ENCODE measurements at regions not wholly inside any gene's neighbourhood (a gene's known extent, or its start where the extent isn't known, plus 50 kb on each side); places are given as distances from the start of the nearest gene placed in this dataset.

DNA sequence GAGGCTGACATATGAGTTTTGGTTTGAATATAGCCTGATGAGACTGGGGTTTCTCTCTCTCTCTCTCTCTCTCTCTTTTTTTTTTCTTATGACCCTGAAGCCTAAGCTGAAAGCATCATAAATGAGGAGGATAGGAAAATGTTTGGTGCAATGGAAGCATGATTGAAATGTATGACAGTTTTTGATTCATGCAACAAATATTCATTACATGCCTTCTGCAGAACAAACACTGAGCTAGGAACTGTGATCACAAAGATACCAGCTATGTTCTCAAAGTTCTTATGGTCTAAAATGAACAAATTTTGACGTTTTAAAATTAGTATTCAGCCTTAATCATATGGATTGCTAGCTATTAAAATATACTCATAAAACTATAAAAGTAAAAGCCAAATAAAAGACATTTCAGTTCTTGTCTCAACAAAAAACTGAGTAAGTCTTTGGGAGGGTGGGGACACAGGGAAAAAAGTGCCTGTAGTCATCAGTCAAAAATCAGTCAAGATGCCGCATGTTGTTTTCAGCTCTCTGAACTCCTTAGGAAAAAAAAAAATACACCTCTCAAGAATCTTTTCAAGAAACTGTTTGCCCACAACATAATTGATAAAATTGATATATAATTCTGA is 57.2 kb downstream of the NKX6-1 start:
- Mint-ChIP-seq H3K27me3 (no peaks in the 10 kb centered on the region), H3K9me3 (no peaks in the 10 kb centered on the region), H3K27ac (no peak overlapping the region), H3K36me3 (ENCODE audit: low read depth) (no peaks in the 10 kb centered on the region), H3K4me3 (no peak overlapping the region), H3K4me1 (ENCODE audit: low read depth) (no peaks in the 10 kb centered on the region)
- intact Hi-C loops (cut with micrococcal nuclease): no loop called here

DNA sequence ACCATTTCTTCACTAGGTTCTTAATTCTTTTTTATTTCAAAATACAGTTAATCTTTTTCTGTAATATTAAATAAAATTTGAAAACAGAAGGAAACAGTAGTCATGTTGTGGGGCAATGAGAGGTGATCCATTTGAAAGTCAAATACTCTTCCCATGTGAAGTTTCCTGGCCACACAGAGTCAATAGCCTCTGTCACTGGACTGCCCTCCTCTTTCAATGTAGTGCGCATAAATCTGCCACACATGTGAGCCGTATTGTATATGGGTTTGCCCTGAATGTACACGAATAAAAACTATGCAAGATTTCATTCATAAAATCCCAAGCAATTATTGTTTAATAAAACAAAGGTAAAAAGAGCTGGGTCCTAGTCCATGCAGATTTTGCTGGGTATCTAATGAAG is 59.1 kb downstream of the NKX6-1 start:
- H3K4me3 Mint-ChIP-seq: no peak overlapping the region
- H3K27me3 Mint-ChIP-seq: no peaks in the 10 kb centered on the region
- H3K27ac Mint-ChIP-seq: no peak overlapping the region
- intact Hi-C loops (cut with micrococcal nuclease): no loop called here
- H3K9me3 Mint-ChIP-seq: no peaks in the 10 kb centered on the region
- no peaks in the 10 kb centered on the region for H3K4me1 Mint-ChIP-seq (ENCODE audit: low read depth)
- H3K36me3 Mint-ChIP-seq (ENCODE audit: low read depth): no peaks in the 10 kb centered on the region

DNA sequence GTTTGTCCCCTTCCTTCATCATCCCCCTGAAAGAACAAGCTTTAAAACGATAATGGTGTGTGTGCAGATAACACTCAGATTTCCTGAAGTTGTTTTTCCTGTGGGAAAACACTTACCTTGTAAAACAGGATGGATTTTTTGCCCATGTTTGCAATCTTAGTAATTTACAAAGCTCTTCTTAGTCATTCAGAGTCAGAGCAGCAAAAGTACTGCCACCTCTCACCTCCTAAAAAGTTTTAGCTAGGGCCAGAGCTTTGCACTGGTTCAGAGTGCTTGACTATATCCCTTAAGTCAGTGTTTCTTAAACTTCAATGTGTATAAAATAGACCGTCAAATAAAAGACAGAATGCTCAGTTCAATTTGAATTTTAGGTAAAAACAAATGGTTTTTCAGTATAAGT is 62.3 kb downstream of the NKX6-1 start:
- intact Hi-C loops (cut with micrococcal nuclease): no loop called here
- H3K9me3 Mint-ChIP-seq: no peaks in the 10 kb centered on the region
- no peaks in the 10 kb centered on the region for H3K27me3 Mint-ChIP-seq
- H3K27ac Mint-ChIP-seq: no peak overlapping the region
- H3K36me3 Mint-ChIP-seq (ENCODE audit: low read depth): no peaks in the 10 kb centered on the region
- no peaks in the 10 kb centered on the region for H3K4me1 Mint-ChIP-seq (ENCODE audit: low read depth)
- no peak overlapping the region for H3K4me3 Mint-ChIP-seq

DNA sequence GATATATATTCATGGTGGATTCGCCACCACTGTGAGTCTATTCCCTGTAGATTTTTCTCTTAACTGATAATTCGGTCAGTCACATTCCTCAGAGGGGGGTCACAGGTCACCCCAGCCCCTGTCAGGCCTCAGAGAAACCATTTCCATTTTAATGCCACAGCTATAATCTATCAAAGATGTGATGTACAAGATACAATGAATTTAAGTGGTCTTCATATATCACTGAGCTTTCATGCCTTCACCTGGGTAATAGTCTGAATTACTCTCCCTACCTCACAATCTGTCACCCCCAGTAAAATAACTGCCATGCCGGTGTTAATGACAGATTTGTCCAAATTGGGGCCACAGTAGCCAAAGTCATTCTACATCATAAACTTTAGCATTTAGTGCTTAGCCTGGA is 64.7 kb downstream of the NKX6-1 start:
- Mint-ChIP-seq H3K36me3 (ENCODE audit: low read depth) (no peaks in the 10 kb centered on the region), H3K27me3 (no peaks in the 10 kb centered on the region), H3K4me1 (ENCODE audit: low read depth) (no peaks in the 10 kb centered on the region), H3K27ac (no peak overlapping the region), H3K4me3 (no peak overlapping the region), H3K9me3 (no peaks in the 10 kb centered on the region)
- intact Hi-C loops (cut with micrococcal nuclease): no loop called here

DNA sequence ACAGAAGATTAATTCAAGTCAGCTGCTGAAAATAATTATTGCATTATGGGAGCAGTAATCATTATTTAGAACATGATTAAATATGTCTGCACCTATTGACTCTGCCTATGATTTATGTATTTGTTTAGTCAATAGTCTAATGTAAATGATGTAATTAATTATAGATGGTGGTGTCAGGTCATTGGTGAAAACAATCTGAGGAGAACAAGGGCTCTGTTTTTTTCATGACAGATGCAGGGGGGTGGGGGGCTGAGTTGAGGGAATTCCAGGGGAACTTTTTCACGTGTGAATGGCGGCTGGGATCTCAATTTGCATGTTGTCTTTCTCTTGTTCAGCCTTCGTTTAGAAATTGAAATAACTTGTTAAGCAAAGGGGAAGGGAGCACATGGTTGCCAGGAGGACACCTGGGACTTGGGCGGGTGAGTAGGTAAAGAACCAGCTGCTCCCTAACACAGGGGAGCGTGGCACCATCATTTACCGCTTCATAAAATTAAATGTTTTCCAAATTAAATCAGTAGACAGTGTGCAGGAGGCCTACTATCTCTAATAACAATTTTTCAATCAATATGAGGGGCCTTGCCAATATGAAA is 65.4 kb downstream of the NKX6-1 start:
- Mint-ChIP-seq H3K4me3 (no peak overlapping the region), H3K36me3 (ENCODE audit: low read depth) (no peaks in the 10 kb centered on the region), H3K4me1 (ENCODE audit: low read depth) (no peaks in the 10 kb centered on the region), H3K27me3 (no peaks in the 10 kb centered on the region), H3K9me3 (no peaks in the 10 kb centered on the region), H3K27ac (no peak overlapping the region)
- intact Hi-C loops (cut with micrococcal nuclease): no loop called here

DNA sequence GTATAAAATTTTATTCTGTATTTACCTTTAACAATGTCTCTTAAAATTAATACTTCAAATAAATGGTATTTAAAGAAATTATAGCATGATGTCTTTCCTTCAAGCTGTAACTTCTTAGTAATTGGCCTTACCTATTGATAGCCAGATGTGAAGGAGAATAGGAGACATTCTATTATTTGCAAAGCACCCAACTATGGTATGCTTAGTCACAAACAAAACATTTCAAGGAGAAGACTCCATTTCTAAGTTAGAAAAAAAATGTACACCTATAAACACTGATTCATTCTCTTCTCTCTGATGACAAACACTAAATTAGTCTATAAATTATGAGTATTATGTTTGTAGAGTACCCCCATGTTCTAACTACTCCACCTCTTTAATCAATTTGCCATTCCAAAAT is 66.4 kb downstream of the NKX6-1 start:
- no peaks in the 10 kb centered on the region for H3K36me3 Mint-ChIP-seq (ENCODE audit: low read depth)
- intact Hi-C loops (cut with micrococcal nuclease): no loop called here
- no peaks in the 10 kb centered on the region for H3K4me1 Mint-ChIP-seq (ENCODE audit: low read depth)
- no peak overlapping the region for H3K4me3 Mint-ChIP-seq
- no peaks in the 10 kb centered on the region for H3K27me3 Mint-ChIP-seq
- H3K27ac Mint-ChIP-seq: no peak overlapping the region
- H3K9me3 Mint-ChIP-seq: no peaks in the 10 kb centered on the region

DNA sequence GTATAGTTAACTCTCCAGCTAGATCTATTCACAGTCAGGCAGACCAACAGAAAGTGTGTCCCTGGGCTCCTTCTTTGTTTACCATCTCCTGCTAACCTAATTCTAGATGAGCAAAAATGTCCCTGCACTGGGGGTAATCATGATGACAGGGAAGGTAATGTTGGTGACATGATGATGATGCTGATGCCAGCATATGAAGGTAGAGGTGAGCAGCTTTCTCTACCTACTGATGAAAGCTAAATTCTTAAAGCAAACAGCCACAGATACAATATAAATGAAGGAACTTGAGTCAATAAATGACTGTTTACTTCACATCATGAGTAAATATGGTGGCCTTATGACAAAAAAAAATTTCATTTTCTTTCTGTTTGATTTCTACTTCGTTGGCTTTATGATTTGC is 78.5 kb downstream of the NKX6-1 start:
- intact Hi-C loops (cut with micrococcal nuclease): no loop called here
- Mint-ChIP-seq H3K36me3 (ENCODE audit: low read depth) (no peaks in the 10 kb centered on the region), H3K27ac (no peak overlapping the region), H3K4me3 (no peak overlapping the region), H3K27me3 (no peaks in the 10 kb centered on the region), H3K9me3 (no peaks in the 10 kb centered on the region), H3K4me1 (ENCODE audit: low read depth) (no peaks in the 10 kb centered on the region)

DNA sequence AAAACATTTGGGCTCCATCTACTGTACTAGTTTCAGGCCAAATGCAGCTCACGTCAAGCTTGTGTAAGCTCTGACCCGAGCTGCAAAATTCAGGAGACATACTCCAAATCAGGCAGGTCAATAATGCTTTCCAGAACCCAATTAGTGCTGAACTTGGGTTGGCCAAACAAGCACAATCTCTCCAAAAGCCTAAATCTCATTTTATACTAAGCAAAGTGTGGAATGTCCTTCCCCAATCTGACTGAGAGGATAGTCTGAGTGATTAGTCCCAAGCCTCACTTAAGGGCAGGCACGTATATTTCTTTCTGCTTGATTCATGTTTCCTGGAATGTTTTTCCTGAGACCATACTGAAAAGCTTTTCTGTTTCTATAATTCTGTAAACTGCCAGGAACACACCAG is 79.9 kb downstream of the NKX6-1 start:
- H3K36me3 Mint-ChIP-seq (ENCODE audit: low read depth): no peaks in the 10 kb centered on the region
- no peaks in the 10 kb centered on the region for H3K9me3 Mint-ChIP-seq
- H3K4me1 Mint-ChIP-seq (ENCODE audit: low read depth): no peaks in the 10 kb centered on the region
- no peaks in the 10 kb centered on the region for H3K27me3 Mint-ChIP-seq
- no peak overlapping the region for H3K27ac Mint-ChIP-seq
- H3K4me3 Mint-ChIP-seq: no peak overlapping the region
- intact Hi-C loops (cut with micrococcal nuclease): no loop called here

DNA sequence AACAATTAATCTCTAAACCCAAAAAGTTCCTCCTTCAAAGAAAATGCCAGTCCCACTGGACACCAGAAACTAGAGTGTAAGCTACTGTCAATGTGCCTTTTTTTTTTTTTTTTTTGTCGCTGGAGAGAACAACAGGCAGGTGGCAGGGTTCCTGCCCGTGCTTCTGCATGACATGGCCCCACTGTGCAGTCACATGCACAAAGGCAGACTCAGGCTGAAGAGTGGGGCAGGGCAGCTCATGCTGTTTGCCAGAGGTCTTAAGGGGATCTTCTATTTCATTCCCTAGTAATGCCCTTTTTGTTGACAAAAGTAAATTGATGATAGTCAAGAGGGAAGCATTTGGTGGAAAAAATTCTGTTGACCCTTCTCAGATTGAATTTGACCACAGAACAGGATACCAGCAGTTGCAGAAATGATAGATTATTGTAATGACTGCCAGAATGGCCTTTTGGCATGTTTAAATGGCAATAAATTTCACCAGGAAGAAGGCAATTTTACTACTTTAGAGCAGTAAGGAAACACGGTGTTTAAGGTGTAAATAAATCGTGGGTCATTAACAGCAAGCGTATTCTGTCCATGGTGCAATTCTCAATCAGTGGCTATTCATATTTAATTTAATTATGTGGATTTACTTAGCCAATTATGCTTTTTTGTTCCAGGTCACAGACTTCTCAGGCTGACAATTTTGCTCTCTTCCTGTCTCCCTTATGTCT is 80.9 kb downstream of the NKX6-1 start:
- Mint-ChIP-seq H3K4me1 (ENCODE audit: low read depth) (no peaks in the 10 kb centered on the region), H3K27ac (no peak overlapping the region), H3K36me3 (ENCODE audit: low read depth) (no peaks in the 10 kb centered on the region), H3K9me3 (no peaks in the 10 kb centered on the region), H3K27me3 (no peaks in the 10 kb centered on the region), H3K4me3 (no peak overlapping the region)
- intact Hi-C loops (cut with micrococcal nuclease): no loop called here

DNA sequence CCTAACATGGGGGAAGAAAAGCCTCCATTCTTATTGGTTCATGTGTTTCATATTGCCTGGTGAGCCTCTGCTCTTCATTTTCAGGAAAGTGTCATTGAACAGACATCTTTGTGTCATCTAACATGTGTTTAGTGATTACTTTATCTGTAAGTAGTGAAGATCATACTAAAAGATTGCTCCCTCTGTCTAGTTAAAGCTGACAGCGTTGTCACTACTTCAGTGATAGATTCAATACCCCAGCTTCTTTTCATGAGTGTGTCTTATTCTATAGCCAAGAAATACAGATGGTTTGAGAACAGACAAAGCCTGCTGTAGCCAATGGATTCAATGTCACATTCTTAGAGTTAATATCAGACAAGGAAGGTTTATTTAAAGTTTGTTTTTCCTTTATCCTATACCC is 85.1 kb downstream of the NKX6-1 start:
- no peak overlapping the region for H3K27ac Mint-ChIP-seq
- H3K4me3 Mint-ChIP-seq: no peak overlapping the region
- H3K9me3 Mint-ChIP-seq: no peaks in the 10 kb centered on the region
- H3K36me3 Mint-ChIP-seq (ENCODE audit: low read depth): no peaks in the 10 kb centered on the region
- no peaks in the 10 kb centered on the region for H3K4me1 Mint-ChIP-seq (ENCODE audit: low read depth)
- intact Hi-C loops (cut with micrococcal nuclease): no loop called here
- no peaks in the 10 kb centered on the region for H3K27me3 Mint-ChIP-seq

DNA sequence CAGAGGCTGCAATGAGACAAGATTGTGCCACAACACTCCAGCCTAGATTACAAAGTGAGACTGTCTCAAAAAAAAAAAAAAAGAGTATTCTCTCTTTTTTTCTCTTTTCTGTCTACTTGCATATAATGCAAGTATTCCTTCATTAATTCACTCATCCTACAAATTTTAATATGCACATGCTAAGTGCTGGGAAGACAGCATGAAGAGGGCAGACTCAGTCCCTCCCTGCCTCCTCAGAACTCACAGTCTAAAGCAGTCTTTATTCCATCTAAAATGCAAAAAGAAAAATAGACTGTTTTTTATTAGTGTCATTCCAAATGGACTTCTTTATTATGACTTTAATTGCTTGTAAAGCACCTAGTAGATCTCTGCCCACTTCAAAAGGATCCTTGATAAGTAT is 85.6 kb downstream of the NKX6-1 start:
- H3K4me1 Mint-ChIP-seq (ENCODE audit: low read depth): no peaks in the 10 kb centered on the region
- no peak overlapping the region for H3K4me3 Mint-ChIP-seq
- no peaks in the 10 kb centered on the region for H3K36me3 Mint-ChIP-seq (ENCODE audit: low read depth)
- no peak overlapping the region for H3K27ac Mint-ChIP-seq
- no peaks in the 10 kb centered on the region for H3K9me3 Mint-ChIP-seq
- H3K27me3 Mint-ChIP-seq: no peaks in the 10 kb centered on the region
- intact Hi-C loops (cut with micrococcal nuclease): no loop called here

DNA sequence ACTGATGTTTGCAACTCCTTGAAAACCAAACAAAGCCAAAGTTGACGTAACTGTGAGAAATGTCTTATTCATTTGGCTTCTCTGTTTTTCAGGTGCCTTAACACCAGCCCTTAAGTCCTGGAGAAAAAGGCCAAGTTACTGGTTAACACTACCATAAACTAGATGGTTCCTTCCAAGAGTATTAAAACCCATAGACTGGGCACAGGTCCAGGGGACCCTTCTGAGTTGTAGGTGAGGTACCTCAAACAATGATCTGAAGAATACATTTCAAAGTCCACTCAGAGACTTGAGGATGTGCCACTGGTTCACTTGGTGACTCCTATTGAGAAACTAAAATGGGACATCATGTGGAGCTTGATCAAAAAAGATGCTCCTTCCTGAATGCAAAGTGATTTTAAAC is 87.0 kb downstream of the NKX6-1 start:
- H3K4me3 Mint-ChIP-seq: no peak overlapping the region
- intact Hi-C loops (cut with micrococcal nuclease): no loop called here

DNA sequence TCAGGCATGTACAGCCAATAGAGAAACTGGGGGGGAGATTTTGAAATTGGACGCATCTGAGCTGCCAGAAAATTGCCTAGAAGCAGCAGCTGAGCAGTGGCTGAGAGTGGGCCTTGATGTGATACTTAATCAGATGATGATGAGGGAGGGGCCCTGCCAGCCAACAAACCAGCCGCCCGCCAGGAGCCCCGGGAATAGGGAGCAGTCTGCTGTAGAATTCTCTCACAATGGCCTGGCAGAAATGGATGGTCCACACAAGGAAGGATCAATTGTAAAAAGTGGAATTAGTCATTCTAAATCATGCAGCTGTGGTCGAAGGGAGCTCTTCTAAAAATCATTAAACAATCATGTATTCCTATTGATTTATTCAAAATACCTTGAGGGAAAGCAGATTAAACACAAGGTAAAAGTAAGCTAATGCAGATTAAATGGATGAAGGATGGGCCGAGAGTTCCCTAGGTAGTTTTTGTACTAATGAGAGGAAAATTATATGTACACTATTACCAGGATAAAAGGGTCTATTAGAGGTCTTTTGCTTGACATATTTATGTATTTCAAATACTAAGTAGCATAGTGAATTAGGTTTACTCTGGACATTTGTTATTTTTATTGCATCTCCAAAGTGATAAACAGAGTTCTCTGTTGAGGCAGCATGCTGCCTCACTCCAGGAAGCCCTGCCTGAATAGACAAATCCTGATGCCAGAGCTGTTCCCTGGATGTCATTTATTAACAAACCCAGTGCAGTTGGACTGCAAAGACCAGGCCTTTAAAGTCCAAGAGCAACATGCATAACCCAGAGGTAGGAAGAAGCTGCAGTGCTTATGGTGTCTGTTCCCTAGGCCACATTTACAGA is 91.3 kb downstream of the NKX6-1 start:
- no peak overlapping the region for H3K27ac Mint-ChIP-seq
- no peak overlapping the region for H3K4me3 Mint-ChIP-seq
- H3K36me3 Mint-ChIP-seq (ENCODE audit: low read depth): no peaks in the 10 kb centered on the region
- no peaks in the 10 kb centered on the region for H3K4me1 Mint-ChIP-seq (ENCODE audit: low read depth)
- intact Hi-C loops (cut with micrococcal nuclease): no loop called here
- no peaks in the 10 kb centered on the region for H3K27me3 Mint-ChIP-seq
- H3K9me3 Mint-ChIP-seq: peaks cover 8% of the 10 kb centered on the region

More for the DNA sequence above, 87.0 kb downstream of the NKX6-1 start:
- no peaks in the 10 kb centered on the region for H3K27me3 Mint-ChIP-seq
- H3K36me3 Mint-ChIP-seq (ENCODE audit: low read depth): no peaks in the 10 kb centered on the region
- no peaks in the 10 kb centered on the region for H3K4me1 Mint-ChIP-seq (ENCODE audit: low read depth)
- no peak overlapping the region for H3K27ac Mint-ChIP-seq
- no peaks in the 10 kb centered on the region for H3K9me3 Mint-ChIP-seq

DNA sequence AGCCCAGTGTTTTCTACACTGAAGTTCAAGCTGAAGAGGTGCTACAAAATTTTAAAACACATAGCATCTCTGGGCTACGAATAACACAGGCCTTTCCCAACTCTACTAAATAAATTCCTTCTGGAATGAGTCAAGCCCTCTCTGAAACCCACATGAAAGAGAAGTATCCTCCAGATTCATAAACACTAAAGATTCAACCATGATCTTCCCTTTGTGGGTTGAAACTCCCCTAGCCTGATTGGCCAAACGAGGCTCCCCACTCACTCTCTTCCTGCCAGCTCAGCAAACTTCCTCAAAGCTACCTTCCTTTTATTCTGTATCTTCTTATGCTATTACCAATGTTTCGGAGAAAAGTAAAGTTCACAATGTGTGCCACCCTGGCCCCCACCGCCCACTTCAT is 95.4 kb downstream of the NKX6-1 start:
- Mint-ChIP-seq H3K4me3 (no peak overlapping the region), H3K9me3 (peaks cover 8% of the 10 kb centered on the region), H3K27me3 (no peaks in the 10 kb centered on the region), H3K36me3 (ENCODE audit: low read depth) (no peaks in the 10 kb centered on the region), H3K27ac (no peak overlapping the region), H3K4me1 (ENCODE audit: low read depth) (no peaks in the 10 kb centered on the region)
- intact Hi-C loops (cut with micrococcal nuclease): no loop called here

Data from dendritic cell treated with granulocyte-macrophage colony-stimulating factor and Interleukin-4, amounts not matched to agents 40 ng/mL and 50 ng/mL, for 4 days (primary cell).